ENCODE measurements at regions not wholly inside any gene's neighbourhood (a gene's known extent, or its start where the extent isn't known, plus 50 kb on each side); places are given as distances from the start of the nearest gene placed in this dataset.

GRCh38 chr2:75381032-75381431, 179.7 kb downstream of the EVA1A start:
- no peak for DNase-seq

- DNase-seq: no peak
Observed at GRCh38 chr2:75379476-75380210, 180.3 kb upstream of the TACR1 start.

- no peak for DNase-seq
Observed at GRCh38 chr2:75375646-75376582, 176.6 kb upstream of the TACR1 start.

- peak; percentile 54 for DNase-seq
Observed at GRCh38 chr2:75374414-75374957, 175.2 kb upstream of the TACR1 start.

GRCh38 chr2:75367401-75367800, 168.1 kb upstream of the TACR1 start:
- DNase-seq: peak; percentile 33

GRCh38 chr2:75361486-75361885, 162.2 kb upstream of the TACR1 start:
- DNase-seq: no peak

GRCh38 chr2:75360945-75361344, 161.6 kb upstream of the TACR1 start:
- DNase-seq: no peak

GRCh38 chr2:75356865-75357264, 157.5 kb upstream of the TACR1 start:
- DNase-seq: no peak

GRCh38 chr2:75353131-75353530, 153.8 kb upstream of the TACR1 start:
- DNase-seq: no peak

- DNase-seq: no peak
Observed at GRCh38 chr2:75348307-75348706, 149.0 kb upstream of the TACR1 start.

GRCh38 chr2:75344146-75344545, 144.8 kb upstream of the TACR1 start:
- DNase-seq: no peak

GRCh38 chr2:75342504-75343175, 143.3 kb upstream of the TACR1 start:
- DNase-seq: no peak

- DNase-seq: no peak
Observed at GRCh38 chr2:75340560-75340959, 141.2 kb upstream of the TACR1 start.

- no peak for DNase-seq
Observed at GRCh38 chr2:75338461-75338860, 139.1 kb upstream of the TACR1 start.

- DNase-seq: no peak
Observed at GRCh38 chr2:75337619-75338018, 138.3 kb upstream of the TACR1 start.

GRCh38 chr2:75337016-75337415, 137.7 kb upstream of the TACR1 start:
- no peak for DNase-seq

GRCh38 chr2:75336451-75336850, 137.1 kb upstream of the TACR1 start:
- no peak for DNase-seq

- DNase-seq: no peak
Observed at GRCh38 chr2:75334076-75334475, 134.8 kb upstream of the TACR1 start.

- no peak for DNase-seq
Observed at GRCh38 chr2:75333646-75334045, 134.3 kb upstream of the TACR1 start.

- no peak for DNase-seq
Observed at GRCh38 chr2:75328156-75328555, 128.8 kb upstream of the TACR1 start.

- no peak for DNase-seq
Observed at GRCh38 chr2:75327334-75327733, 128.0 kb upstream of the TACR1 start.

- no peak for DNase-seq
Observed at GRCh38 chr2:75326645-75327044, 127.3 kb upstream of the TACR1 start.

- DNase-seq: no peak
Observed at GRCh38 chr2:75325594-75325993, 126.3 kb upstream of the TACR1 start.

Data from DMS153 (cell line).